HG02938 (cell line): ENCODE measurements at regions not wholly inside any gene's neighbourhood (a gene's known extent, or its start where the extent isn't known, plus 50 kb on each side); places are given as distances from the start of the nearest gene placed in this dataset.
"Not testable (repeated sequence)": the region's sequence is repeated elsewhere in the genome, so short reads cannot be mapped to it uniquely, and the experiment has no call there.

ENCODE experiments used
- ATAC-seq: cut with Tn5 transposase; IDR thresholded peaks from one replicate; pipeline ENCODE4 v1.9.1; 2021; ENCODE audit warnings: mild to moderate bottlenecking, moderate library complexity; ENCODE audit not compliant: unreplicated experiment

GRCh38 chrX:1140236-1140681, 72.2 kb downstream of the CRLF2 start:
- no peak for ATAC-seq

- ATAC-seq: no peak
Observed at GRCh38 chrX:1139185-1139500, 73.3 kb downstream of the CRLF2 start.

- no peak for ATAC-seq
Observed at GRCh38 chrX:1138476-1139184, 73.8 kb downstream of the CRLF2 start.

GRCh38 chrX:1137531-1137930, 74.9 kb downstream of the CRLF2 start:
- ATAC-seq: no peak

GRCh38 chrX:1136582-1136981, 75.9 kb downstream of the CRLF2 start:
- ATAC-seq: not testable (repeated sequence)

- ATAC-seq: no peak
Observed at GRCh38 chrX:1134976-1135375, 77.5 kb downstream of the CRLF2 start.

- no peak for ATAC-seq
Observed at GRCh38 chrX:1134156-1134555, 78.3 kb downstream of the CRLF2 start.

GRCh38 chrX:1126738-1127137, 85.7 kb downstream of the CRLF2 start:
- no peak for ATAC-seq

- no peak for ATAC-seq
Observed at GRCh38 chrX:1124531-1124930, 87.9 kb downstream of the CRLF2 start.

GRCh38 chrX:1122851-1123250, 89.6 kb downstream of the CRLF2 start:
- ATAC-seq: not testable (repeated sequence)

- ATAC-seq: no peak
Observed at GRCh38 chrX:1119275-1119674, 93.2 kb downstream of the CRLF2 start.

GRCh38 chrX:1118572-1119199, 93.8 kb downstream of the CRLF2 start:
- no peak for ATAC-seq

GRCh38 chrX:1115411-1115810, 97.0 kb downstream of the CRLF2 start:
- ATAC-seq: not testable (repeated sequence)

- no peak for ATAC-seq
Observed at GRCh38 chrX:1112321-1112720, 100.1 kb downstream of the CRLF2 start.

- no peak for ATAC-seq
Observed at GRCh38 chrX:1111601-1112300, 100.7 kb downstream of the CRLF2 start.

GRCh38 chrX:1109580-1110119, 102.8 kb downstream of the CRLF2 start:
- ATAC-seq: no peak

- no peak for ATAC-seq
Observed at GRCh38 chrX:1108501-1109445, 103.7 kb downstream of the CRLF2 start.

- no peak for ATAC-seq
Observed at GRCh38 chrX:1106478-1107210, 105.8 kb downstream of the CRLF2 start.

- ATAC-seq: no peak
Observed at GRCh38 chrX:1105671-1106419, 106.6 kb downstream of the CRLF2 start.
